Astrocyte (in vitro differentiated cells and primary cell): ENCODE measurements at regions not wholly inside any gene's neighbourhood (a gene's known extent, or its start where the extent isn't known, plus 50 kb on each side); places are given as distances from the start of the nearest gene placed in this dataset.

Source experiments
- EZH2 ChIP-seq: IDR thresholded peaks from 2 replicates; pipeline ENCODE4 v1.6.1; 2012; ENCODE audit warnings: mild to moderate bottlenecking, low read length, inconsistent platforms; ENCODE audit not compliant: insufficient read depth
- TF ChIP-seq, protein P1 (sequence below): IDR thresholded peaks from 2 replicates; pipeline ENCODE4 v1.5.1; 2011; ENCODE audit warnings: low read depth, mild to moderate bottlenecking, inconsistent platforms, low read length, moderate library complexity; ENCODE audit not compliant: insufficient read depth

DNA sequence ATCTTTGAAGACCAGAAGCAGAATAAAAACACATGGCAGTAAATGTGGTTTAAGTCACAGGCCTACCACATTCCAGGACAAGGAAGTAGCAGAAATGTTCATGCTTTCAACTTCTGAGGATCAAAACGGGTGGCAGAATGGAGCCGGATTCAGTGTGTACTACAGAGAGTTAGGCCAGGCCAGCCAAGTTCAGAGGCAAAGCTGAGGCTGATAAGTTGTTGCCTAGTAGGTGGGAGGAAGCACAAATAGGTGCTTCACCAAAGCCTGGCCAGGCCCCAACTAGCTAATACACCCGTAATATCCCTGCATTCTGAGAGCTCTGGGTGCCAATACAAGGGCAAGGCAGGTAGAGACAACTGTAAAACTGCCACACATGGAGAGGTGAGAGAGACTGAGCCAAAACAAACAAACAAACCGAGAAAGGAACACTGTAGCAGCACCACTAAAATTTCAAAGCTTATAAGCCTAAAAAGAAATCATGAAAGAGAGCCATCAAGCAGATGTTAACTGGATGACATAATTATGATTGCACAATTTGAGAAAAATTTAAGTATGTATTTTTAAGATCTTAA lies 156.4 kb upstream of the CBLB start:
- no peak for TF ChIP-seq EZH2
- TF ChIP-seq, protein P1, sequence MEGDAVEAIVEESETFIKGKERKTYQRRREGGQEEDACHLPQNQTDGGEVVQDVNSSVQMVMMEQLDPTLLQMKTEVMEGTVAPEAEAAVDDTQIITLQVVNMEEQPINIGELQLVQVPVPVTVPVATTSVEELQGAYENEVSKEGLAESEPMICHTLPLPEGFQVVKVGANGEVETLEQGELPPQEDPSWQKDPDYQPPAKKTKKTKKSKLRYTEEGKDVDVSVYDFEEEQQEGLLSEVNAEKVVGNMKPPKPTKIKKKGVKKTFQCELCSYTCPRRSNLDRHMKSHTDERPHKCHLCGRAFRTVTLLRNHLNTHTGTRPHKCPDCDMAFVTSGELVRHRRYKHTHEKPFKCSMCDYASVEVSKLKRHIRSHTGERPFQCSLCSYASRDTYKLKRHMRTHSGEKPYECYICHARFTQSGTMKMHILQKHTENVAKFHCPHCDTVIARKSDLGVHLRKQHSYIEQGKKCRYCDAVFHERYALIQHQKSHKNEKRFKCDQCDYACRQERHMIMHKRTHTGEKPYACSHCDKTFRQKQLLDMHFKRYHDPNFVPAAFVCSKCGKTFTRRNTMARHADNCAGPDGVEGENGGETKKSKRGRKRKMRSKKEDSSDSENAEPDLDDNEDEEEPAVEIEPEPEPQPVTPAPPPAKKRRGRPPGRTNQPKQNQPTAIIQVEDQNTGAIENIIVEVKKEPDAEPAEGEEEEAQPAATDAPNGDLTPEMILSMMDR: no peak
